K562 (cell line): ENCODE measurements at regions not wholly inside any gene's neighbourhood (a gene's known extent, or its start where the extent isn't known, plus 50 kb on each side); places are given as distances from the start of the nearest gene placed in this dataset.

Experiments used
- CAMTA2 ChIP-seq: fragments of 250-450 bp; sonication (Bioruptor Pico); conservative IDR thresholded peaks from 2 replicates; pipeline ENCODE4 v1.5.1; 2022
- EGR1 ChIP-seq: fragments of 450-650 bp; conservative IDR thresholded peaks from 2 replicates; pipeline ENCODE4 v1.6.1; 2017; ENCODE audit warnings: mild to moderate bottlenecking
- EZH2 ChIP-seq: IDR thresholded peaks from 2 replicates; pipeline ENCODE4 v1.6.1; 2012; ENCODE audit warnings: low read depth, mild to moderate bottlenecking, inconsistent platforms, low read length, borderline replicate concordance
- JUND ChIP-seq, 2 experiments: IDR thresholded peaks; 2 replicates in 1 of 2; 3 replicates in 1 of 2; pipeline ENCODE4 v1.6.1; 2011; ENCODE audit warnings: borderline replicate concordance in 2 of 2, low read depth in 2 of 2, low read length in 2 of 2, improper control_type of control experiment in 1 of 2, missing biosample characterization in 1 of 2, missing genetic modification characterization in 1 of 2, missing genetic modification reagents in 1 of 2
- POLR2A ChIP-seq: fragments of 450-650 bp; conservative IDR thresholded peaks from 2 replicates; pipeline ENCODE4 v1.6.1; 2016
- RAD21 ChIP-seq, 2 experiments: fragments of 250-450 bp in 1 of 2; fragments of 450-650 bp in 1 of 2; sonication (Bioruptor Pico) in 1 of 2; formaldehyde crosslinking in 1 of 2; IDR thresholded peaks in 1 of 2; conservative IDR thresholded peaks in 1 of 2; 2 replicates each; pipeline versions ENCODE4 v1.4.0 to v1.8.0; 2020 to 2022; ENCODE audit warnings: mild to moderate bottlenecking in 2 of 2, moderate library complexity in 1 of 2
- RFX7 ChIP-seq: fragments of 250-450 bp; sonication (Bioruptor Pico); IDR thresholded peaks from 2 replicates; pipeline ENCODE4 v1.5.1; 2021; ENCODE audit warnings: mild to moderate bottlenecking
- SAFB ChIP-seq: fragments of 200-400 bp; formaldehyde crosslinking; IDR thresholded peaks from 2 replicates; pipeline ENCODE4 v1.6.1; 2017; ENCODE audit warnings: low read depth, low read length, borderline replicate concordance
- TF ChIP-seq, protein P1 (sequence below): sonication (generic); formaldehyde crosslinking; IDR thresholded peaks from 2 replicates; pipeline ENCODE4 v1.8.1; 2023; ENCODE audit warnings: mild to moderate bottlenecking, missing genetic modification reagents
- TF ChIP-seq, protein P2 (sequence below), 3 experiments: IDR thresholded peaks in 2 of 3; conservative IDR thresholded peaks in 1 of 3; 2 replicates each; pipeline ENCODE4 v1.5.1; 2011 to 2012; ENCODE audit warnings: low read length in 3 of 3, mild to moderate bottlenecking in 3 of 3, control low read depth in 2 of 3, improper control_type of control experiment in 1 of 3, inconsistent platforms in 1 of 3, low read depth in 1 of 3, mixed read lengths in 1 of 3, moderate library complexity in 1 of 3; ENCODE audit not compliant: insufficient read depth in 2 of 3

DNA sequence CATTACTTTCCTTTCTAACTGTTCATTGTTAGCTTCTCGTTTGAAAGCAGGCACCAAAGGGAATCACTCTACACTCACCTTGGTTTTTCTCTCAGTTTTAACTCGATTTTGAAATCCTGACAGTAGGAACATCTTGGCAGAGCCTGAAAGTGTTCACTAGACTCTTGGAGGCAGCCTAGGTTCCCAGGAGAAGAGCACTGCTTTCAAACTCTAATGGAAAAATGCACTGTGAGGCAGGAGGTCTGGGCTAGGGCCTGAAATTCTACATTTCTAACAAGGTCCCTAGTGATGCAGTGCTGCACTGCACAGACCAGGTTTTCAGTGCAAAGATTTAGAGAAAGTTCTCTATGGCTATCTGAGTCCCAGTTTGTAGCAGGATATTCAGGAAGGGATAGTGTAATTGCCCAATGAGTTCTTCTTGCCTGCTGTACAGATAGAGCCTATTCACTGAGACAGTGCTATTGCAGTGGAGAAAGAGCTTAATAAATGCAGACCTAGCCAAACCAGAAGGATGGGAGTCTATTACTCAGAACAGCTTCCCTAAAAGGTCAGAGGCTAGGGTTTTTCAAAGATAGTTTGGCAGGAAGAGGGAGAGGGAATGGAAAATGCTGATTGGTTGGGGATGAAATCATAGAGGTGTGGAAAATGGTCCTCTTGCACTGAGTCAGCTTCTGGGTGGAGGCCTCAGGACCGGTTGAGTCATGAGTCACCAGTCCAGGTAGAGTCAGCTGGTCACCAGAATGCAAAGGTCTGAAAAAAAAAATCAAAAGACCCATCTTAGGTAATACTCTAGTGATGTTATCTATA, 153.9 kb downstream of the GPBP1 start:
- no peak for TF ChIP-seq RFX7
- TF ChIP-seq EGR1: no peak
- TF ChIP-seq, protein P1, sequence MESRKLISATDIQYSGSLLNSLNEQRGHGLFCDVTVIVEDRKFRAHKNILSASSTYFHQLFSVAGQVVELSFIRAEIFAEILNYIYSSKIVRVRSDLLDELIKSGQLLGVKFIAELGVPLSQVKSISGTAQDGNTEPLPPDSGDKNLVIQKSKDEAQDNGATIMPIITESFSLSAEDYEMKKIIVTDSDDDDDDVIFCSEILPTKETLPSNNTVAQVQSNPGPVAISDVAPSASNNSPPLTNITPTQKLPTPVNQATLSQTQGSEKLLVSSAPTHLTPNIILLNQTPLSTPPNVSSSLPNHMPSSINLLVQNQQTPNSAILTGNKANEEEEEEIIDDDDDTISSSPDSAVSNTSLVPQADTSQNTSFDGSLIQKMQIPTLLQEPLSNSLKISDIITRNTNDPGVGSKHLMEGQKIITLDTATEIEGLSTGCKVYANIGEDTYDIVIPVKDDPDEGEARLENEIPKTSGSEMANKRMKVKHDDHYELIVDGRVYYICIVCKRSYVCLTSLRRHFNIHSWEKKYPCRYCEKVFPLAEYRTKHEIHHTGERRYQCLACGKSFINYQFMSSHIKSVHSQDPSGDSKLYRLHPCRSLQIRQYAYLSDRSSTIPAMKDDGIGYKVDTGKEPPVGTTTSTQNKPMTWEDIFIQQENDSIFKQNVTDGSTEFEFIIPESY (CRISPR knock-in tag): no peak
- no peak for TF ChIP-seq CAMTA2 (CRISPR knock-in tag)
- TF ChIP-seq, protein P2, sequence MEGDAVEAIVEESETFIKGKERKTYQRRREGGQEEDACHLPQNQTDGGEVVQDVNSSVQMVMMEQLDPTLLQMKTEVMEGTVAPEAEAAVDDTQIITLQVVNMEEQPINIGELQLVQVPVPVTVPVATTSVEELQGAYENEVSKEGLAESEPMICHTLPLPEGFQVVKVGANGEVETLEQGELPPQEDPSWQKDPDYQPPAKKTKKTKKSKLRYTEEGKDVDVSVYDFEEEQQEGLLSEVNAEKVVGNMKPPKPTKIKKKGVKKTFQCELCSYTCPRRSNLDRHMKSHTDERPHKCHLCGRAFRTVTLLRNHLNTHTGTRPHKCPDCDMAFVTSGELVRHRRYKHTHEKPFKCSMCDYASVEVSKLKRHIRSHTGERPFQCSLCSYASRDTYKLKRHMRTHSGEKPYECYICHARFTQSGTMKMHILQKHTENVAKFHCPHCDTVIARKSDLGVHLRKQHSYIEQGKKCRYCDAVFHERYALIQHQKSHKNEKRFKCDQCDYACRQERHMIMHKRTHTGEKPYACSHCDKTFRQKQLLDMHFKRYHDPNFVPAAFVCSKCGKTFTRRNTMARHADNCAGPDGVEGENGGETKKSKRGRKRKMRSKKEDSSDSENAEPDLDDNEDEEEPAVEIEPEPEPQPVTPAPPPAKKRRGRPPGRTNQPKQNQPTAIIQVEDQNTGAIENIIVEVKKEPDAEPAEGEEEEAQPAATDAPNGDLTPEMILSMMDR (IDR thresholded peaks at IDR 0.05 in 2 of 3, conservative IDR thresholded peaks at IDR 0.05 in 1 of 3; ENCODE audit: insufficient read depth in 2 of 3, low read depth in 1 of 3, low read length in 3 of 3): no peak
- no peak for TF ChIP-seq RAD21 (CRISPR knock-in tag; conservative IDR thresholded peaks at IDR 0.05 in 1 of 2, IDR thresholded peaks at IDR 0.05 in 1 of 2)
- no peak for TF ChIP-seq EZH2
- TF ChIP-seq JUND (IDR thresholded peaks at IDR 0.05; ENCODE audit: borderline replicate concordance, low read depth, low read length): no peak
- no peak for TF ChIP-seq JUND (tag; IDR thresholded peaks at IDR 0.05; ENCODE audit: borderline replicate concordance, low read depth, low read length)
- no peak for TF ChIP-seq SAFB
- no peak for TF ChIP-seq POLR2A
